PC-3 (cell line): ENCODE measurements at regions not wholly inside any gene's neighbourhood (a gene's known extent, or its start where the extent isn't known, plus 50 kb on each side); places are given as distances from the start of the nearest gene placed in this dataset.

ENCODE experiments used
- ATAC-seq: fragments of 200-7000 bp; cut with Tn5 transposase; 2 replicates; pipeline ENCODE4 v1.9.1; 2020; ENCODE audit warnings: mild to moderate bottlenecking, moderate library complexity
- BruUV-seq: library from RNA; stranded (reverse); fragments of 400-500 nt; replicated peaks from 2 replicates; lab custom pipeline; 2021; lab: Mats Ljungman, UMichigan
- CTCF ChIA-PET: fragments of 300-600 bp; sonication (Branson Sonifier 250); formaldehyde crosslinking; loops from one replicate; lab custom pipeline; 2022; ENCODE audit warnings: antibody characterized with exemption; lab: Charles Lee
- POLR2A ChIA-PET: fragments of 300-600 bp; sonication (Branson Sonifier 250); formaldehyde crosslinking; loops from one replicate; lab custom pipeline; 2022; ENCODE audit warnings: antibody characterized with exemption; ENCODE audit not compliant: unreplicated experiment; lab: Charles Lee
- DNase-seq: peaks from one replicate; pipeline ENCODE4 v3.0.0-alpha.2; 2015
- H2AFZ ChIP-seq: fragments of 300-600 bp; sonication (generic); 2 replicates; pipeline ENCODE4 v1.6.0; 2016; ENCODE audit warnings: antibody characterized with exemption, low read length
- H3F3A ChIP-seq: fragments of 300-600 bp; sonication (generic); one replicate; pipeline ENCODE4 v1.6.0; 2017; ENCODE audit warnings: antibody characterized with exemption, low read length, control low read depth, mild to moderate bottlenecking; ENCODE audit not compliant: unreplicated experiment
- H3K27ac ChIP-seq: fragments of 300-600 bp; sonication (generic); 2 replicates; pipeline ENCODE4 v1.5.1; 2016; ENCODE audit warnings: mild to moderate bottlenecking, low read length
- H3K27me3 ChIP-seq: fragments of 300-600 bp; sonication (generic); 2 replicates; pipeline ENCODE4 v1.6.1; 2016; ENCODE audit warnings: low read length, mixed read lengths
- H3K36me3 ChIP-seq: fragments of 300-600 bp; sonication (generic); 2 replicates; pipeline ENCODE4 v1.6.1; 2016; ENCODE audit warnings: low read depth, mixed run types, low read length, mixed read lengths
- H3K4me1 ChIP-seq: fragments of 300-600 bp; sonication (generic); 2 replicates; pipeline ENCODE4 v1.5.1; 2016; ENCODE audit warnings: low read length; ENCODE audit not compliant: insufficient read depth
- H3K4me2 ChIP-seq: fragments of 300-600 bp; sonication (generic); 2 replicates; pipeline ENCODE4 v1.6.0; 2016; ENCODE audit warnings: low read length
- H3K4me3 ChIP-seq: fragments of 300-600 bp; sonication (generic); 2 replicates; pipeline ENCODE4 v1.5.1; 2016; ENCODE audit warnings: mild to moderate bottlenecking, low read length, mixed read lengths
- H3K79me2 ChIP-seq: fragments of 300-600 bp; sonication (generic); 2 replicates; pipeline ENCODE4 v1.6.1; 2017; ENCODE audit warnings: low read length, mixed read lengths
- H3K9ac ChIP-seq: fragments of 300-600 bp; sonication (generic); 2 replicates; pipeline ENCODE4 v1.6.0; 2016; ENCODE audit warnings: mild to moderate bottlenecking, low read length
- H3K9me2 ChIP-seq: fragments of 300-600 bp; sonication (generic); replicated peaks from 2 replicates; pipeline ENCODE4 v1.6.1; 2016; ENCODE audit warnings: mixed run types, low read length, mixed read lengths
- H3K9me3 ChIP-seq: fragments of 300-600 bp; sonication (generic); 2 replicates; pipeline ENCODE4 v1.6.1; 2016; ENCODE audit warnings: low read length, mixed read lengths
- H4K20me1 ChIP-seq: fragments of 300-600 bp; sonication (generic); 2 replicates; pipeline ENCODE4 v1.6.1; 2016; ENCODE audit warnings: low read length, mixed read lengths
- EZH2 ChIP-seq: fragments of 300-600 bp; sonication (generic); IDR thresholded peaks from one replicate; pipeline ENCODE4 v1.6.1; 2017; ENCODE audit warnings: antibody characterized with exemption, mild to moderate bottlenecking, low read length; ENCODE audit not compliant: unreplicated experiment
- EZH2phosphoT487 ChIP-seq: fragments of 300-600 bp; sonication (generic); IDR thresholded peaks from 2 replicates; pipeline ENCODE4 v1.6.1; 2018; ENCODE audit warnings: mild to moderate bottlenecking, antibody characterized with exemption, low read length, borderline replicate concordance
- intact Hi-C: fragments of 100-400 bp; cut with micrococcal nuclease; formaldehyde crosslinking; loops from 2 replicates; pipeline ENCODE4 v1.9.0; 2023
- TF ChIP-seq, protein P1 (sequence below): fragments of 300-600 bp; sonication (generic); conservative IDR thresholded peaks from 2 replicates; pipeline ENCODE4 v1.5.1; 2017; ENCODE audit warnings: antibody characterized with exemption, low read depth, mild to moderate bottlenecking, low read length

DNA sequence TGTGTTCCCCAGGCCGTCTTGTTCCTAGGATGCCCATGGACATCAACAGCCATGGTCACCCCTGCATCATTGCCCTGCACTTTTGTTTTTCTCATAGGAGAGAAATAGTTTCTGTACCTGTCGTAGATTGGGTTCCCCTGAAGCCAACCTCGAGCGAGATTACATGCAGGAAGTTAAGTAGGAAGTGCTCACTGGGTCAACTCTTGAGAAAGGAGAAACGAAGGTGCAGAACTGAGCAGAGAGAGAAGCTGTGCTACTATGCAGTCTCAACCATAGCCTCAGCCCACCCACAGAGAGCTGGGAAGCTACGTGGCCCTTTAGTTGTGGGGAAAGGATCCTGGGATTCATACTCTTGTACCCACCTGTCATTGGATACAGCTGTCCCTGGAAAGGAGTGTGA, 165.2 kb downstream of the HERPUD2 start:
- ChIA-PET POLR2A (no interaction called here), CTCF (no interaction called here)
- Histone ChIP-seq H3K4me1 (peaks cover 13% of the 10 kb centered on the region; the same call in 1 of the 2 replicates), H3K36me3 (no peaks in the 10 kb centered on the region), H3K4me3 (no peak overlapping the region), H3K9ac (no peak overlapping the region), H3K27me3 (0 out of 2 replicates have a peak, but pooled peaks cover 2% of the 10 kb centered on the region), H3K9me2 (no peaks in the 10 kb centered on the region), H3K9me3 (no peaks in the 10 kb centered on the region), H4K20me1 (no peaks in the 10 kb centered on the region), H3K27ac (no peak overlapping the region), H2AFZ (no peak overlapping the region), H3F3A (no peaks in the 10 kb centered on the region), H3K79me2 (no peaks in the 10 kb centered on the region), H3K4me2 (no peak overlapping the region)
- ATAC-seq (no peak), DNase-seq (no peak)
- BruUV-seq = no TSS peak
- TF ChIP-seq, protein P1, sequence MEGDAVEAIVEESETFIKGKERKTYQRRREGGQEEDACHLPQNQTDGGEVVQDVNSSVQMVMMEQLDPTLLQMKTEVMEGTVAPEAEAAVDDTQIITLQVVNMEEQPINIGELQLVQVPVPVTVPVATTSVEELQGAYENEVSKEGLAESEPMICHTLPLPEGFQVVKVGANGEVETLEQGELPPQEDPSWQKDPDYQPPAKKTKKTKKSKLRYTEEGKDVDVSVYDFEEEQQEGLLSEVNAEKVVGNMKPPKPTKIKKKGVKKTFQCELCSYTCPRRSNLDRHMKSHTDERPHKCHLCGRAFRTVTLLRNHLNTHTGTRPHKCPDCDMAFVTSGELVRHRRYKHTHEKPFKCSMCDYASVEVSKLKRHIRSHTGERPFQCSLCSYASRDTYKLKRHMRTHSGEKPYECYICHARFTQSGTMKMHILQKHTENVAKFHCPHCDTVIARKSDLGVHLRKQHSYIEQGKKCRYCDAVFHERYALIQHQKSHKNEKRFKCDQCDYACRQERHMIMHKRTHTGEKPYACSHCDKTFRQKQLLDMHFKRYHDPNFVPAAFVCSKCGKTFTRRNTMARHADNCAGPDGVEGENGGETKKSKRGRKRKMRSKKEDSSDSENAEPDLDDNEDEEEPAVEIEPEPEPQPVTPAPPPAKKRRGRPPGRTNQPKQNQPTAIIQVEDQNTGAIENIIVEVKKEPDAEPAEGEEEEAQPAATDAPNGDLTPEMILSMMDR = no peak
- TF ChIP-seq EZH2 (no peak), EZH2phosphoT487 (no peak)
- intact Hi-C loops = no loop called here

DNA sequence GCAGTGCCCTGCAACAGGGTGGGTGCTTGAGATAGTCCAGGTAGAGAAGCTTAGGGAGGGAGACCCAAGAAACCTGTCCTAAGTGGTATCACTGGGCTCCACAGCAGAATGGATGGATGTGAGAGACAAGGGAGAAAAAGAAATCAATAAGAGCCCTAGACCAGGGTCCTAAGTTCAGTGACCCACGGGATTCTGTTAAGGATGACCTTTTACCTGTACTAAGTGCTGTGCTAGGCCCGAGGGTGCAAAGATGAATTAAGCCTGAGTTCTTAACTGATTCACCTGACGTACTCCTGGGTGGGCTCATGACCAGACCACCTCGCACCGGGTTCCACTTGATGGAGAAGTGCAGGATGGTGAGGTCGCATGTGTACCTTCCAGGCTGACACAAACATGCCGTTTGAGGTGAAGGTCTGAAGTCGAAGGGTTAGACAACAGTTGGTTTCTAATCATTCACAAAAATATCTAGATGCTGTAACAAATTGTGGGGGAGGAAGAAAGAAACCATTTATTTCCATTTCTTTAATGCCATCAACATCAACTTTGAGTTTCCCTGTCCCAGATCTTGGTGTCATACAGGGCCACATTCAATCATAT, 166.5 kb downstream of the HERPUD2 start:
- H3K27ac ChIP-seq = no peak overlapping the region
- ChIA-PET CTCF (no interaction called here), POLR2A (no interaction called here)
- no peaks in the 10 kb centered on the region for H3K79me2 ChIP-seq
- H3K9ac ChIP-seq = no peak overlapping the region
- 0 out of 2 replicates have a peak, but pooled peaks cover 2% of the 10 kb centered on the region for H3K27me3 ChIP-seq
- H2AFZ ChIP-seq = no peak overlapping the region
- TF ChIP-seq EZH2phosphoT487 (no peak), EZH2 (no peak)
- TF ChIP-seq, protein P1 = no peak
- H3K9me3 ChIP-seq = no peaks in the 10 kb centered on the region
- H3F3A ChIP-seq = no peaks in the 10 kb centered on the region
- no peak for DNase-seq
- H4K20me1 ChIP-seq = no peaks in the 10 kb centered on the region
- H3K36me3 ChIP-seq = no peaks in the 10 kb centered on the region
- peaks cover 22% of the 10 kb centered on the region for H3K4me1 ChIP-seq
- no TSS peak for BruUV-seq
- ATAC-seq = no peak
- intact Hi-C loops = no loop called here
- no peaks in the 10 kb centered on the region for H3K9me2 ChIP-seq
- no peak overlapping the region for H3K4me2 ChIP-seq
- H3K4me3 ChIP-seq = no peak overlapping the region

GRCh38 chr7:35526645-35527044, 168.3 kb downstream of the HERPUD2 start:
- ChIA-PET POLR2A (no interaction called here), CTCF (no interaction called here)
- no peaks in the 10 kb centered on the region for H3K27me3 ChIP-seq
- TF ChIP-seq, protein P1 = no peak
- TF ChIP-seq EZH2phosphoT487 (no peak), EZH2 (no peak)
- no peaks in the 10 kb centered on the region for H3K9me2 ChIP-seq
- no peak for ATAC-seq
- H3K79me2 ChIP-seq = no peaks in the 10 kb centered on the region
- intact Hi-C loops = no loop called here
- no peaks in the 10 kb centered on the region for H3F3A ChIP-seq
- no peak for DNase-seq
- no peak overlapping the region for H3K9ac ChIP-seq
- no peak overlapping the region for H3K27ac ChIP-seq
- H3K4me1 ChIP-seq = peaks cover 16% of the 10 kb centered on the region
- H2AFZ ChIP-seq = no peak overlapping the region
- no TSS peak for BruUV-seq
- H3K4me2 ChIP-seq = no peak overlapping the region
- H3K4me3 ChIP-seq = no peak overlapping the region
- no peaks in the 10 kb centered on the region for H4K20me1 ChIP-seq
- H3K36me3 ChIP-seq = no peaks in the 10 kb centered on the region
- H3K9me3 ChIP-seq = no peaks in the 10 kb centered on the region
